ENCODE measurements at regions not wholly inside any gene's neighbourhood (a gene's known extent, or its start where the extent isn't known, plus 50 kb on each side); places are given as distances from the start of the nearest gene placed in this dataset.

GRCh38 chr2:39597314-39597713 is 68.4 kb upstream of the TMEM178A start:
- no CpG with 5 or more reads among the region's 3 CpGs for WGBS (ENCODE audit: insufficient coverage)
- Mint-ChIP-seq H3K27me3 (ENCODE audit: low read depth in 2 of 2) (no peaks in the 10 kb centered on the region), H3K4me1 (no peaks in the 10 kb centered on the region), H3K9me3 (no peaks in the 10 kb centered on the region), H3K27ac (no peak overlapping the region), H3K4me3 (no peak overlapping the region), H3K36me3 (no peaks in the 10 kb centered on the region)
- no peaks in the 10 kb centered on the region for H3K36me3 ChIP-seq (ENCODE audit: control insufficient read depth, insufficient read depth, low read length)
- TF ChIP-seq CTCF (IDR thresholded peaks at IDR 0.05), result no peak
- H3K27ac ChIP-seq (ENCODE audit: low read length), result no peak overlapping the region
- H3K9me3 ChIP-seq (ENCODE audit: control insufficient read depth, insufficient read depth, low read length), result no peaks in the 10 kb centered on the region
- H3K4me1 ChIP-seq (ENCODE audit: control insufficient read depth, insufficient read depth, low read length), result no peaks in the 10 kb centered on the region
- H3K4me3 ChIP-seq (ENCODE audit: low read length), result no peak overlapping the region
- no peaks in the 10 kb centered on the region for H3K27me3 ChIP-seq (ENCODE audit: control insufficient read depth, insufficient read depth, low read length)
- intact Hi-C loops (cut with micrococcal nuclease), result no loop called here
- ATAC-seq (no peak), DNase-seq (no peak)

- Mint-ChIP-seq H3K4me3 (no peak overlapping the region), H3K9me3 (no peaks in the 10 kb centered on the region), H3K4me1 (no peaks in the 10 kb centered on the region), H3K27ac (no peak overlapping the region), H3K27me3 (ENCODE audit: low read depth in 2 of 2) (peaks cover 0 to 20% of the 10 kb centered on the region in 2 donors), H3K36me3 (no peaks in the 10 kb centered on the region)
- no peak for DNase-seq
- no peak overlapping the region for H3K4me3 ChIP-seq (ENCODE audit: low read length)
- H3K27me3 ChIP-seq (ENCODE audit: control insufficient read depth, insufficient read depth, low read length), result no peaks in the 10 kb centered on the region
- no peak overlapping the region for H3K27ac ChIP-seq (ENCODE audit: low read length)
- H3K4me1 ChIP-seq (ENCODE audit: control insufficient read depth, insufficient read depth, low read length), result no peaks in the 10 kb centered on the region
- intact Hi-C loops (cut with micrococcal nuclease), result no loop called here
- no CpG with 5 or more reads among the region's 1 CpG for WGBS (ENCODE audit: insufficient coverage)
- no peak for TF ChIP-seq CTCF (IDR thresholded peaks at IDR 0.05)
- no peaks in the 10 kb centered on the region for H3K9me3 ChIP-seq (ENCODE audit: control insufficient read depth, insufficient read depth, low read length)
- H3K36me3 ChIP-seq (ENCODE audit: control insufficient read depth, insufficient read depth, low read length), result no peaks in the 10 kb centered on the region
- ATAC-seq, result no peak
Measured at GRCh38 chr2:39602616-39603015, 63.1 kb upstream of the TMEM178A start.

GRCh38 chr2:39603436-39603835 is 62.3 kb upstream of the TMEM178A start:
- no peaks in the 10 kb centered on the region for H3K9me3 ChIP-seq (ENCODE audit: control insufficient read depth, insufficient read depth, low read length)
- peaks cover 0 to 20% of the 10 kb centered on the region in 2 donors for H3K27me3 Mint-ChIP-seq (ENCODE audit: low read depth in 2 of 2)
- DNase-seq (no peak), ATAC-seq (no peak)
- H3K9me3 Mint-ChIP-seq, result no peaks in the 10 kb centered on the region
- H3K4me1 Mint-ChIP-seq, result no peaks in the 10 kb centered on the region
- no peak for TF ChIP-seq CTCF (IDR thresholded peaks at IDR 0.05)
- no peak overlapping the region for H3K27ac ChIP-seq (ENCODE audit: low read length)
- H3K27ac Mint-ChIP-seq, result no peak overlapping the region
- H3K4me3 ChIP-seq (ENCODE audit: low read length), result no peak overlapping the region
- H3K36me3 Mint-ChIP-seq, result no peaks in the 10 kb centered on the region
- no peaks in the 10 kb centered on the region for H3K36me3 ChIP-seq (ENCODE audit: control insufficient read depth, insufficient read depth, low read length)
- no peak overlapping the region for H3K4me3 Mint-ChIP-seq
- intact Hi-C loops (cut with micrococcal nuclease), result no loop called here
- no peaks in the 10 kb centered on the region for H3K4me1 ChIP-seq (ENCODE audit: control insufficient read depth, insufficient read depth, low read length)
- WGBS (ENCODE audit: insufficient coverage), result 25% methylated on average over 1 of the region's 2 CpGs
- no peaks in the 10 kb centered on the region for H3K27me3 ChIP-seq (ENCODE audit: control insufficient read depth, insufficient read depth, low read length)

GRCh38 chr2:39604866-39605265 is 60.9 kb upstream of the TMEM178A start:
- intact Hi-C loops (cut with micrococcal nuclease), result no loop called here
- Histone ChIP-seq H3K27me3 (ENCODE audit: control insufficient read depth, insufficient read depth, low read length) (no peaks in the 10 kb centered on the region), H3K27ac (ENCODE audit: low read length) (no peak overlapping the region), H3K9me3 (ENCODE audit: control insufficient read depth, insufficient read depth, low read length) (no peaks in the 10 kb centered on the region), H3K4me1 (ENCODE audit: control insufficient read depth, insufficient read depth, low read length) (no peaks in the 10 kb centered on the region), H3K36me3 (ENCODE audit: control insufficient read depth, insufficient read depth, low read length) (no peaks in the 10 kb centered on the region), H3K4me3 (ENCODE audit: low read length) (no peak overlapping the region)
- H3K4me3 Mint-ChIP-seq, result no peak overlapping the region
- H3K36me3 Mint-ChIP-seq, result no peaks in the 10 kb centered on the region
- H3K4me1 Mint-ChIP-seq, result no peaks in the 10 kb centered on the region
- H3K9me3 Mint-ChIP-seq, result no peaks in the 10 kb centered on the region
- no peak for DNase-seq
- no peak for ATAC-seq
- H3K27ac Mint-ChIP-seq, result no peak overlapping the region
- WGBS (ENCODE audit: insufficient coverage), result 90% methylated on average over 4 of the region's 4 CpGs
- H3K27me3 Mint-ChIP-seq (ENCODE audit: low read depth in 2 of 2), result peaks cover 0 to 20% of the 10 kb centered on the region in 2 donors
- no peak for TF ChIP-seq CTCF (IDR thresholded peaks at IDR 0.05)

All from natural killer cell (primary cell).